SK-N-SH (cell line): ENCODE measurements at regions not wholly inside any gene's neighbourhood (a gene's known extent, or its start where the extent isn't known, plus 50 kb on each side); places are given as distances from the start of the nearest gene placed in this dataset.

Source experiments
- FOSL2 ChIP-seq: IDR thresholded peaks from 2 replicates; pipeline ENCODE4 v1.4.0; 2012; ENCODE audit warnings: low read depth, mild to moderate bottlenecking, moderate library complexity, borderline replicate concordance
- FOXJ3 ChIP-seq: sonication (generic); formaldehyde crosslinking; IDR thresholded peaks from 2 replicates; pipeline ENCODE4 v1.5.1; 2020; ENCODE audit warnings: mild to moderate bottlenecking, missing genetic modification reagents
- GABPA ChIP-seq: IDR thresholded peaks from 2 replicates; pipeline ENCODE4 v1.4.0; 2012; ENCODE audit warnings: low read depth, mild to moderate bottlenecking
- JUND ChIP-seq: IDR thresholded peaks from 2 replicates; pipeline ENCODE4 v1.4.0; 2012
- MAX ChIP-seq: IDR thresholded peaks from 2 replicates; pipeline ENCODE4 v1.4.0; 2012; ENCODE audit warnings: low read depth
- MEF2A ChIP-seq: IDR thresholded peaks from 2 replicates; pipeline ENCODE4 v1.4.0; 2012; ENCODE audit warnings: low read depth, borderline replicate concordance
- POLR2AphosphoS5 ChIP-seq: IDR thresholded peaks from 2 replicates; pipeline ENCODE4 v1.6.1; 2012; ENCODE audit warnings: low read depth, low read length
- RFX5 ChIP-seq: IDR thresholded peaks from 2 replicates; pipeline ENCODE4 v1.6.1; 2012; ENCODE audit warnings: mild to moderate bottlenecking, improper control_type of control experiment, low read length
- SIN3A ChIP-seq: IDR thresholded peaks from 2 replicates; pipeline ENCODE4 v1.6.1; 2012; ENCODE audit warnings: low read depth, mild to moderate bottlenecking, low read length, moderate library complexity, borderline replicate concordance
- SMC3 ChIP-seq: IDR thresholded peaks from 2 replicates; pipeline ENCODE4 v1.6.1; 2012; ENCODE audit warnings: low read depth, low read length, improper control_type of control experiment
- TAF1 ChIP-seq: IDR thresholded peaks from 2 replicates; pipeline ENCODE4 v1.6.1; 2012; ENCODE audit warnings: low read depth, mild to moderate bottlenecking, low read length, moderate library complexity, borderline replicate concordance
- TEAD4 ChIP-seq: IDR thresholded peaks from 2 replicates; pipeline ENCODE4 v1.4.0; 2012; ENCODE audit warnings: mild to moderate bottlenecking, borderline replicate concordance; ENCODE audit not compliant: insufficient read depth
- YY1 ChIP-seq: IDR thresholded peaks from 2 replicates; pipeline ENCODE4 v1.4.0; 2012; ENCODE audit warnings: low read depth, mild to moderate bottlenecking
- TF ChIP-seq, protein P1 (sequence below): fragments of 200-600 bp; sonication (generic); IDR thresholded peaks from 2 replicates; pipeline ENCODE4 v1.6.1; 2017; ENCODE audit warnings: antibody characterized with exemption, mild to moderate bottlenecking, moderate library complexity

DNA sequence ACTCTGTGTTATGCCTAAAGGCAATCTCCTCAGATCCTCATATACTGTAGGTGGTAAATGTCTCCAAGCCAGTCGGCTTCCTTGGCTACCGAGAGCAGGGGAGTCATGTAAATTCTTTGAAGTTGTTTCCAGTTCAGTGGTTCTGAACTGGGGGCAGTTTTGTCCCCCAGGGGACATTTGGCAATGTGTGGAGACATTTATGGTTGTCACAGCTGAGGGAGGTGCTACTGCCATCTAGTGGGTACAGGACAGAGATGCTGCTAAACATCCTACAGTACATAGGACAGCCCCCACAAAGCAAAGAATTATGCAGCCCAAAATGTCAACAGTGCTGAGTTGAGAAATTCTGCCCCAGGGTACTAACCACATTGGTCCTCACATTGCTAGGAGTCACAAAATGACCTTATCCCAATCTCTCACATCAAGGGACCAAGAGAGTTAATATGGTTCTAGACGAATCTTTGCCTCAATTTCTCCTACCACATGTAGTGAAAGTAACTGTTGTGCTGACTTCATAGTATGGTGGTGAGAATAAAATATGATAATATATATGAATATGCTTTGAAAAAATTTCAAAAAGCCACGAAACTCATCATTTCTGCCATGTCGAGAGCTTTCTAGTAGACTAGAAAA, 104.4 kb upstream of the ARHGAP24 start:
- no peak for TF ChIP-seq FOSL2
- no peak for TF ChIP-seq POLR2AphosphoS5
- TF ChIP-seq MAX = no peak
- TF ChIP-seq, protein P1, sequence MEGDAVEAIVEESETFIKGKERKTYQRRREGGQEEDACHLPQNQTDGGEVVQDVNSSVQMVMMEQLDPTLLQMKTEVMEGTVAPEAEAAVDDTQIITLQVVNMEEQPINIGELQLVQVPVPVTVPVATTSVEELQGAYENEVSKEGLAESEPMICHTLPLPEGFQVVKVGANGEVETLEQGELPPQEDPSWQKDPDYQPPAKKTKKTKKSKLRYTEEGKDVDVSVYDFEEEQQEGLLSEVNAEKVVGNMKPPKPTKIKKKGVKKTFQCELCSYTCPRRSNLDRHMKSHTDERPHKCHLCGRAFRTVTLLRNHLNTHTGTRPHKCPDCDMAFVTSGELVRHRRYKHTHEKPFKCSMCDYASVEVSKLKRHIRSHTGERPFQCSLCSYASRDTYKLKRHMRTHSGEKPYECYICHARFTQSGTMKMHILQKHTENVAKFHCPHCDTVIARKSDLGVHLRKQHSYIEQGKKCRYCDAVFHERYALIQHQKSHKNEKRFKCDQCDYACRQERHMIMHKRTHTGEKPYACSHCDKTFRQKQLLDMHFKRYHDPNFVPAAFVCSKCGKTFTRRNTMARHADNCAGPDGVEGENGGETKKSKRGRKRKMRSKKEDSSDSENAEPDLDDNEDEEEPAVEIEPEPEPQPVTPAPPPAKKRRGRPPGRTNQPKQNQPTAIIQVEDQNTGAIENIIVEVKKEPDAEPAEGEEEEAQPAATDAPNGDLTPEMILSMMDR = peak; percentile 78
- no peak for TF ChIP-seq TAF1
- no peak for TF ChIP-seq MEF2A
- peak; percentile 72 for TF ChIP-seq SMC3
- no peak for TF ChIP-seq JUND
- TF ChIP-seq RFX5 = no peak
- no peak for TF ChIP-seq SIN3A
- no peak for TF ChIP-seq YY1
- no peak for TF ChIP-seq TEAD4
- TF ChIP-seq FOXJ3 (CRISPR knock-in tag) = no peak
- TF ChIP-seq GABPA = no peak
